Mammary epithelial cell (primary cell): ENCODE measurements at regions not wholly inside any gene's neighbourhood (a gene's known extent, or its start where the extent isn't known, plus 50 kb on each side); places are given as distances from the start of the nearest gene placed in this dataset.

Experiments used
- EZH2 ChIP-seq: IDR thresholded peaks from 2 replicates; pipeline ENCODE4 v1.6.1; 2012; ENCODE audit warnings: low read length, inconsistent platforms, borderline replicate concordance
- TF ChIP-seq, protein P1 (sequence below), 2 donors: IDR thresholded peaks in 1 of 2; conservative IDR thresholded peaks in 1 of 2; 2 replicates each; pipeline ENCODE4 v1.5.1; 2011 to 2012; ENCODE audit warnings: inconsistent platforms in 2 of 2, low read length in 2 of 2, mild to moderate bottlenecking in 2 of 2, control low read depth in 1 of 2, low read depth in 1 of 2; ENCODE audit not compliant: insufficient read depth in 1 of 2; ENCODE audit errors: extremely low read depth in 1 of 2

DNA sequence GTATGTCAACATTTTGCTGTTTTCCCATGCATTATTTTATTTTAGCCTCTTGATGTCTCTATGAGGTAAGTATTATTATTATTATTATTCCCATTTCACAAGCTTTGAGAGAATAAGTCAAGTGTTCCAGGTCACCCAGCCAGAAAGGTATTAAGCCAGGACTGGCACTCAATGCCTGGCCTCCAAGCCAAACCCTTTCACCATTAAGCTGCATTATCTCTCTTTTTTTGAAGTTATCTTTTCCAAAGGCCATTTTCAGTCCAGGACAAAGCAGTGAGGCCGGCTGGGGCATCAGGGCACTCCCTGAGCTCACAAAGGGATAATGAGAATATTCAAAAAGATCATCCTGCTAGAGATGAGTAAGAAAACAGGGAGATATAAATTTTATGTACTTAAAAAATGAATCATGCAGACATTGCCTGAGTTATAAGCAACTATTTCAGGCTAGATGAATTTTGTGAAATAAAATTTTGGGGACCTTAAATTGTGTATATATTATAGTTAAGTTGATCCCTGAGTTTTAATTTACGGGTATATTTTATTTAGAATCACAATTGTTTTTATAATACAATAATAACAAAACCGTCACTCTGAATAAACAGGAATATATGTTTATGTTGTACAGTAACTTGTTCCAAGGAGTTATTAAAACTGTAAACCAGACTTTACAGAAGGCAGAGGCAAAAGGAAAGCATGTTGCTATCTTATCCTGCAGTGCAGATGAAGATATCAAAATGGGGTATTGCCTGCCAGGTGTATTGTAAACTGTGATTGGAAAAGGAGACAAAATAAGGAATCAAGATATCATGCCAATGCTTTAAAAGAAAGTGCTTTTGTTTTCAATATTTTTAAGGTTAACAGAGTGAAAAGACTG is 51.3 kb upstream of the CAV2 start:
- TF ChIP-seq, protein P1, sequence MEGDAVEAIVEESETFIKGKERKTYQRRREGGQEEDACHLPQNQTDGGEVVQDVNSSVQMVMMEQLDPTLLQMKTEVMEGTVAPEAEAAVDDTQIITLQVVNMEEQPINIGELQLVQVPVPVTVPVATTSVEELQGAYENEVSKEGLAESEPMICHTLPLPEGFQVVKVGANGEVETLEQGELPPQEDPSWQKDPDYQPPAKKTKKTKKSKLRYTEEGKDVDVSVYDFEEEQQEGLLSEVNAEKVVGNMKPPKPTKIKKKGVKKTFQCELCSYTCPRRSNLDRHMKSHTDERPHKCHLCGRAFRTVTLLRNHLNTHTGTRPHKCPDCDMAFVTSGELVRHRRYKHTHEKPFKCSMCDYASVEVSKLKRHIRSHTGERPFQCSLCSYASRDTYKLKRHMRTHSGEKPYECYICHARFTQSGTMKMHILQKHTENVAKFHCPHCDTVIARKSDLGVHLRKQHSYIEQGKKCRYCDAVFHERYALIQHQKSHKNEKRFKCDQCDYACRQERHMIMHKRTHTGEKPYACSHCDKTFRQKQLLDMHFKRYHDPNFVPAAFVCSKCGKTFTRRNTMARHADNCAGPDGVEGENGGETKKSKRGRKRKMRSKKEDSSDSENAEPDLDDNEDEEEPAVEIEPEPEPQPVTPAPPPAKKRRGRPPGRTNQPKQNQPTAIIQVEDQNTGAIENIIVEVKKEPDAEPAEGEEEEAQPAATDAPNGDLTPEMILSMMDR (conservative IDR thresholded peaks at IDR 0.05 in 1 of 2, IDR thresholded peaks at IDR 0.05 in 1 of 2; ENCODE audit: extremely low read depth in 1 of 2, insufficient read depth in 1 of 2, low read depth in 1 of 2, low read length in 2 of 2): no peak
- TF ChIP-seq EZH2: no peak
